SK-N-SH (cell line): ENCODE measurements at regions not wholly inside any gene's neighbourhood (a gene's known extent, or its start where the extent isn't known, plus 50 kb on each side); places are given as distances from the start of the nearest gene placed in this dataset.

Experiments
- CTCF ChIP-seq: fragments of 200-600 bp; sonication (generic); IDR thresholded peaks from 2 replicates; pipeline ENCODE4 v1.6.1; 2017; ENCODE audit warnings: antibody characterized with exemption, mild to moderate bottlenecking, moderate library complexity
- FOXJ3 ChIP-seq: sonication (generic); formaldehyde crosslinking; IDR thresholded peaks from 2 replicates; pipeline ENCODE4 v1.5.1; 2020; ENCODE audit warnings: mild to moderate bottlenecking, missing genetic modification reagents

- TF ChIP-seq FOXJ3 (CRISPR knock-in tag) (no peak), CTCF (no peak)
Measured at GRCh38 chr6:144336900-144337299, 51.8 kb downstream of the UTRN start.
